NCI-H2171 treated with DMSO at 0.1 percent for 48 hours (cell line): ENCODE measurements at regions not wholly inside any gene's neighbourhood (a gene's known extent, or its start where the extent isn't known, plus 50 kb on each side); places are given as distances from the start of the nearest gene placed in this dataset.

Source experiments
- DNase-seq: peaks from one replicate; lab custom pipeline; 2025; lab: John Stamatoyannopoulos, UW

DNA sequence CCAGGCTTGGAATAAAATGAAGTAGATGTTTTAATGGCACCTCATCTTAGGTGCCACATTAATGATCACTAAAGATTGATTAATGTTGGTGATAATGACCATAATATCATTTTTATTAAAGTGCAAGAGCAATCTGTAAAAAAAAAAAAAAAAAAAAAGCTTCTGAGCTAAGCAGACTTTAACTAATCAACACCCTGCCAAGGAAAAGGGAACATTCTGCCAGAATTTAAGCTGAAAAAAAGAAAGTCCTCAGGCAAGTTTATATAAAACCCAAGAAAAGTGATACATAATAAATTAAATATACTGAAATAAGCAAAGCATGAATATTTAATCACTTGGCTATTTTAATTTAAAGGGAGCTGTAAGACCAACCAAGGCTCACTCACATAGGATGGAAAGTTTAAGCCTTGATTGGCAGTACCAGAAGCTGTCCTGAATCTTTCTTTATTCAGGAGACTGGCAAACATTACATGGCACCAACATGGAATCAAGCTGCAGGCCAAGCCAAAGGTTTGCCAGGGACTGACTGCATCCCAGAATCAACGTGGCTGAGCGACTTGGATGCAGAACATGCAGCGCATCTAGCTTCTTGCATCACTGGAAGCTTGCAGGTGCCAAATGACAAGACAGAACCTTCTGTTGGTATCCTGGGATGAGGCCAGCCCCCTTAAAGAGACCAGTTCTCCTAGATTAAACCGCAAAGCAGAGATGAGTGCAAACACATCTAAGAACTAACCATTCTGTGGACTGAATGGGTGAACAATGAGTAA, 413.6 kb downstream of the ENC1 start:
- DNase-seq, result no peak

DNA sequence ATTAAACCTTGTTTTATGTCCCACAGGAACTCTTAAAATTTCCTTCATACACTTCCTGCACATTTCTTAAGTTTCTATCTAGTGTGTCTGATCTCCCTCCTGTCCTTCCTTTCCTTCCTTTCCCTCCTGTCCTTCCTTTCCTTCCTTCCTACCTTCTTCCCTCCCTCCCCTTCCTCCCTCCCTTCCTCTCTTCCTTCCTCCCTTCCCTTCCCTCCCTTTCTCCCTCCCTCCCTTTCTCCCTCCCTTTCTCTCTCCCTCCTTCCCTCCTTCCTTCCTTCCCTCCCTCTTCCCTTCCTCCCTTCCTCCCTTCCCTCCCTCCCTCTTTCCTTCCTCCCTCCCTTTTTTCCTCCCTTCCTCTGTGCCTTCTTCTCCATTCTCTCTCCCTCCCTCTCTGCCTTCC, 414.9 kb downstream of the ENC1 start:
- no peak for DNase-seq

DNA sequence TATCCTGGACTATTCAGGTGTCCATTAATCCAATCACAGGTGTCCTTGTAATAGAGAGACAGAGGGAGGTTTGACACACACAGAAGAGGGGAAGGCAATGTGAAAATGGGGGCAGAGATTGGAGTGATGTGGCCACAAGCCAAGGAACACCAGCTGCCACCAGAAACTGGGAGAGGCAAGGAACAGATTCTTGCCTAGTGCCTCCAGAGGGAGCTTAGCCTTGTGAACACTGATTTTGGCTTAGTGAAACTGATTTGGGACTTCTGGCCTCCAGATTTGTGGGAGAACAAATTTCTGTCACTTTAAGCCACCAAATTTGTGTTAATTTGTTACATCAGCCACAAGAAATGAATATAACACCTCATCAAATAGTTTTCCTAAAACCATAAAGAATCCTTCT, 416.2 kb downstream of the ENC1 start:
- DNase-seq, result peak; percentile 43

DNA sequence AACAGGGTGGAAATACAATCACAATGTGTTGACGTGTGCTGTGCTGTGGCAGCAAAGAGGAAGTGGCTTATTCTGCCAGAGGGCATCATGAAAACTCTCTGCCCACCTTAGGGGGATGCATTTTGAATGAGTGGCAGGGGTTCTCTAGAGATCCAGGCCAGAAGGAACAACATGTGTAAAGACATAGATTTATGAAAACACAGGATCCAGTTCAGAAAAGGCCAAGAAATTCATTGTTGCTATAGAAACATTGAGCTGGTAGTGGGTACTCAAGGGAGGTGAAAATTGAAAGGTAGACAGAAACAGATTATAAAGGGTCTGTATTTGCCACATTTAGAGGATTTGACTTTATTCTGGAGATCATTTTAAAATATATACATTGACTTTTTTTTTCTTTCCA, 417.7 kb downstream of the ENC1 start:
- no peak for DNase-seq

DNA sequence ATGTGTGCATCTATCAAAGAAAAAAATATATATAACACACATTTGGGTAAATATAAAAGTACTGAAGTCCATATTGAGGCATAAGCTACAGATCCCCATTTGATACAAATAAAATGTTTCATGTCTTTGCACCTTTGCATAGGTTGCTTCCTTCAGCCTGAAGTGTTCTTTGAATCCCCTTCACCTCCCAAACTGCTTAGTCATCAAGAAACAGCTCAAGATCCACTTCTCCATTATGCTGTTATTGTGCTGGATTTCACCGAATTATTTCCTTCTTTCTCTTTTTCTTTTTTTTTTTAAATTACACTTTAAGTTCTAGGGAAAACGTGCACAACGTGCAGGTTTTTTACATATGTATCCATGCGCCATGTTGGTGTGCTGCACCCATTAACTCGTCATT, 419.1 kb downstream of the ENC1 start:
- DNase-seq, result no peak

DNA sequence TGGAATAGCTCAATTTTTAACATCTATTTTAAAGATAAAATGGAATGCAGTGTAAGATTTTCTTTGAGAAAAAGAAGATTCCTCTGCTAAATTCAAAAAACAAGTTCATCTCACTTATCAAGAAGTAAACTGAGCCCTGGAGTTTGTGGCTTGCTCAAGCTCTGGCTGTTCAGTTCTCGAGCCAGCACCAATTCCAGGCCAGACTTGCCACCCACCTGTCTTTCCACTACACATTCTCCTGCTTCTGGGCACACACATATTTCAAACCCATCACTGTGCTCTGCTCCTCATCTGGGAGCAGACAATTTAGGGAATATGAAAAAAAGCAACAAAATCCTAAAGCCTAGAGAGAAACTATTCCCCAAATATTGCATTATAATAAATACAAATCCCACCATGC, 424.5 kb downstream of the ENC1 start:
- DNase-seq, result no peak

DNA sequence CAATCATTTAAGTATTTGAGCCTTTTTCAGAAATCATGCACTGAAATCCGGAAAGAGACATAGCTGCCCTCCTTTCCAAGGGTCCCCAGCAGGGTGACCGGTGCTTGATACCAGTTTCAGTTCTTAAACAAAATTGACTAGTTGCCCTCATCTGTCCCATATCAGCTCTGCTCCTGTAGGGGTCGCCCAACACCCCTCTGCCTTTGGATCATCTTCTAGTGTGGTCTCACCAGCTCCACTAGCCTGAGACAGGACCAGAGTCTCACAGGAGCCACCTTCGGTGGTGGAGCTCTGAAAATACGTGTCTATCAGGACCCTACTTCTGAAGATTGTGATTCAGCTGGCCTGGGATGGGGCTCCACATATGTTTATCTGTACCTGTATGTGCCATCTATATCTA, 428.2 kb downstream of the ENC1 start:
- no peak for DNase-seq

DNA sequence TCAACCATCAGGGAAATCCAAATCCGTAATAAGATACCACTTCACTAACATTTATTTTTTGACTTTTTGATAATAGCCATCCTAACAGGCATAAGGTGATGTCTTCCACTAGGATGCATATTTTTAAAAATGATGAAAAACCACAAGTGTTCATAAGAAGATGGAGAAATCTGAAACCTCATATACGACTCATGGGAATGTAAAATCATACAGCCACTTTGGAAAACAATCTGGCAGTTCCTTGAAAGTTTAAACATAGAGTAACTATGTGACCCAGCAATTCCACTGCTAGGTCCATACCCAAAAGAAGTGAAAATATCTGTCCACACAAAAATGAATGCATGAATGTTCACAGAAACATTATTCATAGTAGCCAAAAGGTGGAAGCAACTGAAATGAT, 431.0 kb downstream of the ENC1 start:
- DNase-seq, result peak; percentile 53

DNA sequence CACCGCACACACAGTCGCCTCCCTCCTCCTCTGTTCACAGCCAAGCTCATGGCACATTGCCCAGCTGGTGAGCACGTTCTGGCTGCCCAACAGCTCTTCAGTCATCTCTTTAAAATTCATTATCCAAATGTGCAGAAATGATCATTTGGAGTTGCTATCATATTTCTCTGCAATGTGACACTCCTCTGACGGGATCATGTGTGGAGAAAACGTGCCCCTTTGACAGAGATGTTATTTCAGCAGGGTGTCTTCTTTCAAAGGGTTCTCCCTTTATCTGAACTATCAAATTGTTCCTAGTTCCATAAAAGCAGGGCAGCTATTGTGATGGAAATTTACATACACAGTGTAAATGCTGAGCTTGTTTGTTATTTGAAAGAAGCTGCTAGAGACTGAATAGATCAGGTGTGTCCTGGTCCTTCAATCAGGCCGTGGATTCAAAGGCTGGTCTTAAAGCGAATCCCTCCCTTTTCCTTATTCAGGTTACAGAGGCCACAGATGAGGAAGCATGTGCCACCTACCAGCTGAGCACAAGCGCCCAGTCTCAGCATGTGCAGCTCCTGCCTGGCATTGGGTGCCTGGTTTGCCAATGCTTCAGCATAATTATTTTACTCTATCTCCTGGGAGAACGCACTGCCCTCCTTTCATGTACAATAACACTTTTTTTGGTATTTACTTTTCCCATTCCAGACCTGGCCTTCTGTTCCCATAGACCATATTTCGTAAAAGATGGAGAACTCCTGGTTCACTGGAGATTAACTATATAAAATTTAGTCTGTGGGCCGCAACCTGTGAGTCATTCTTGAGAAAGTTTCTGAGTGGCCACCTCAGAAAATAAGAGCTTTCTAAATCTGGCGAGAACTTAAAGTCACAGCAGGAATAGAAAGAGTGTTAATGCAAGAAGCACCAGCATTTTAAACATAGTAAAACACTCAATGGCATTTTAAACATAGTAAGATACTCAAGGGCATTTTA, 433.7 kb downstream of the ENC1 start:
- peak; percentile 95 for DNase-seq

DNA sequence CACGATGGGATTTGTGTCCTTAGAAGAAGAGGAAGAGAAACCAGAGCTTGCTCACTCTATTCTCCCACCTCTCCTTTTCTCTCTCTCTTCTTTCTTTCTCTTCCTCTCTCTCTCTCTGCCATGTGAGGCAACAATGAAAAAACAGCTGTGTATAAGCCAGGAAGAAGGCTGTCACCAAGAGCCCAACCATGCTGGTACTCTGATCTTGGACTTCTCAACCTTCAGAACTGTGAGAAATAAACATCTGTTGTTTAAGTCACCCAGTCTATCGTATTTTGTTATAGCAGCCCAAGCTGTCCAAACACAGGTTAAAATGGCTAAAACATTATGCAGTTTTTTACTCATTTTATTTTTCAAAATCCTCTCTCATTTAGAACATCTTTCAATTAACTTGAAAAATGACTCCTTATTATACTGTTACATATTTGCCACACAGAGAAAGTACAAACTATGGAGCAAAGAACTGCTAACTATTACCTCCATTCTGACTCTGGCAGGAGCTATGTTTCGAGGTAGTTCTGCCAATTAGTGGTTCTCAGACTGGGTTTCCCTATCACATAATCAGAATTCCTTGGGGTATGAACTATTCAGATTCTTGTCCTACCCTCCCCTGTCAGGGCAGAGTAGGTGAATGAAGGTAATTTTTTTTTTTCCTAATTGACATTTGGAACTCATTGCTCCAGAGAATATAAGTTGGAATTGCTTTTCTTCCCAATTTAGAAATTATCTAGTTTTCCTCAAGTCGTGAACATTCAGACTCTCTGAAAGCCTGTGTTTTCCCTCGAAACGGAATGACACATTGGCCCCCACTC, 434.6 kb downstream of the ENC1 start:
- peak; percentile 76 for DNase-seq

DNA sequence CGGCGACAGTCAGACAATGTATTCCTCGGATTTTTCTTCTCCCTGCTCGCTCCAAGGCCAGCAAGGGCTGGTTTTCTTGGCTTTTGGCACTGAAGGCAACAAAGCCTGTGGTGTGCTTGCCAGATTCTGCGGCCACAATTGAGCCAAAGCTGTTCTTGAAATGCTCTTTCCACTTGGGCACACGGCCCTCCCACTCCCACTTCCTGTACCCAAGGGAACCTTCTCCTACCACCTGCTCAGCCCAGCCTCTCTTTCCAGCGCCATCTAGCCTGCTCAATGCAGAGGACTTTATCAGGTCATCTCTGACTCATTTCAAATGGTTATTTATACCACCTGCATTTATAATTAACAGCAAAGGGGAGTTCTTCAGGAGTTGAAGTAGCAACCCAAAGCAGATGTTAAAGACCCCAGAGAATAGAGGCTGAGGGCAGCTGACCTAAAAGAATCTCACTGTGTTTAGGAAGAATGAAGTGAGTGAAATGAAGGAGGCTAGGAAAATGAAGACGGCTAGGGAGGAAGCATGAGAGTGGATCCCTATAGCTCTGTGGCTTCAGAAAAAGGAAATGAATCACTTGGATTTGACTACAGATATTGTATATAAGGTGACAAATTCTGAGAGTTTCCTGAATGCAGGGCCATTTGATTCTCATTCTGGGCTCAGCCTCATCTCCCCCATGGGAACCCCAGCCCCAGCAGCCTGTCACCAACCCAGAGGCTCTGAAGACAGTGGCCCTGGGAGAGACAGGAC, 439.0 kb downstream of the ENC1 start:
- peak; percentile 20 for DNase-seq

DNA sequence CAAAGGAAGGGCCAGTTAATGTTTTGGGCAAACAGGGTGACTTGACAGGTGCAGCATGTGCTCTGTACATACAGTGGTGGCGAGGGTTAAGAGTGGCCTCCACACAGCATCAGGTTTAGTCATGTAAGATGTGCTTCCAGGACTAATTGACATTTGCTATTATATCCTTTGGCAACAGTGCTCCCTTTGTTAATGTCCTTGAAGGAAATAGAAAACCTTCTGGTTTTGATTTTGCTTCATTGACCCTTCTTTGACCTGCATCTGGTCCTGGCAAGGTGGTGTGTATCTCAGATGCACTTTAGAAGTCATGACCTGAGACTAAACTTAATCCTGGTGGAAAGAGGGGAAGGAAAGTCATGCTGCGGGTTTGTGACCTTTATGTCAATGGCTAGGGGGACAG, 440.0 kb downstream of the ENC1 start:
- DNase-seq, result peak; percentile 8

DNA sequence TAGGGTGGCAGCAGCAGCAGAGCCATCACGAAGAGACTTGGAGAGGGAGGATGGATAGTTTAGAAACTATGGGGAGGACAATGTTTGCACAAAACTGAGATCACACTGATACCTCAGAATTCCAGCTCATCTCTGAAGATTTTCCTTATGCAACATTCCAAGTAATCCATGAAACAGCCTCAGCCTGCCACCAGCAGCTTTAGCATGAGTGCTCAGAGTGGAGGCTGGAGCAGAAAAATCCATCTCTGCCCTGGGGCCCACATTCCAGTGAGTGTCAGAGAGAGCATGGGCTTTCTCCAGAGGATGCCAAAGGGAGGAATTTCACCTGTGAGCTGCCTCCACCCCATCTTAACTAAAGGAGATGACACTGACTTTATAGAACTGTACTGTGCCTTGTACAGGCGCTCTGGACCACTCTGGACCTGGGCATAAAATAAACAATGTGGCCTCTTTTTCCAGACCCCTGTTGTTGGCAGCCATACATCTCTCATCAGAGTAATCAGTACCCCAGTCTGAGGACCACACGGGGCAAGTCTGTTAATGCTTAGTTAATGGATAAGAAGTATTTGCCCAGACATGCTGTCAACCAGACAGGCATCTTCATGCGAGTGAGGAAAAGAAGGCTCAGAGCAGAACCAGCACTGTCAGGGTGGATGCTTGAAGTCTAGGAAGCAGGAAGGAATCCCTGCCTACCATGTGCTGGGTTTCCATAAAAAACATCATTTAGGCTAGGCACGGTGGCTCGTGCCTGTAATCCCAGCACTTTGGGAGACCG, 440.9 kb downstream of the ENC1 start:
- no peak for DNase-seq

DNA sequence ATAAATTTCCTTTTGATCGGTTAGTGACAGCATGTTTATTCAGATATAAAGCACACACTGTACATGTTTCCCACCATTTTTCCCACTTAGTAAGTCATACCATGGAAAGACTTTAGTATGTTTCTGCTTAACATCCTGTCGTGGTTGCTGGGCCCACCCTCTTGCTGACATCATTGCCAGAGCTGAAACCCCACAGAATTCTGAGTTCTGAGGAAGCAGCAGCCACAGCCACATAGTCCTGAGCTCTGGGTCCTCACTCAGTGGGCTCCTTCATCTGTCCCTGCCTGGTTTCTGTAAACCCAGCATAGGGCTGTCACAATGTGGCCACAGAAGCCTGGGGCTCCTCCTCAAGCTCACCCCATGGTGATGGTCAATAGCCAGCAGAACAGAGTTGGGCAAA, 441.5 kb downstream of the ENC1 start:
- DNase-seq, result no peak

DNA sequence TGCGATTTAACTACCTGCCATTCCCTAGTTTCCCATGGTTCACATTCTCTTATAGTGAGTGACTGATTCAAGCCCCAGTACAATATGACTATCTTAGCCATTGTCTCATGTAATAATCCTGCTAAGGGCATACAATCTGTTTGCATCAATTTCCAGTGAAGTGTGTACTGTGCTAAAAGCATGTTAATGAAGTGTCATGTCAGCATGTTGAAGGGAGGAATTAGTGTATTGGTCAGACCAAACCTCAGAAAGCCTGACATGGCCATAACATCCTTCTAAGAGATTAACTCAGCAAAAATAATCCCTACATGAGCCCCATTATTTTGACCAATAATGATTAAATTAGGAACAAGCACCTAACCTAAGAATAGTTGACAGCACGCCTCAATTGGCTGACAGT, 442.4 kb downstream of the ENC1 start:
- no peak for DNase-seq

DNA sequence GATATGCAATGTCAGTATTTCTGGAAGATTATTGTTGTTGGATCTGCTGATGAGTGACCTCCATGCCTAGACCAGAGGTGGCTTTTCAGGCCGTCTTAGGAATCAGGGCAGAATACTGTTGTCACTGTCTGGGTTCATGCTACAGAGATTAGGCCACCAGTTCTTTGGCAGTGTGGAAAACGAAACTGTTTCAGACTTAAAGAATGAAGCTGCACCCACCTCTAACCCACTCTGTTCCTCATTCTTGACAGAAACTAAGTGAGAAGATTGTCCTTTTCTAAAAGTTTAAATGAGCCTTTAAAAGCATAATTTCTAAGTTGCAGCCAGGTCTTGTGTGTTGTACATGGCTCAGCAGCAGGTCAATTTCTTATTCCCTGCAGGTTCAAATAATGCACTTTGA, 444.3 kb downstream of the ENC1 start:
- no peak for DNase-seq

DNA sequence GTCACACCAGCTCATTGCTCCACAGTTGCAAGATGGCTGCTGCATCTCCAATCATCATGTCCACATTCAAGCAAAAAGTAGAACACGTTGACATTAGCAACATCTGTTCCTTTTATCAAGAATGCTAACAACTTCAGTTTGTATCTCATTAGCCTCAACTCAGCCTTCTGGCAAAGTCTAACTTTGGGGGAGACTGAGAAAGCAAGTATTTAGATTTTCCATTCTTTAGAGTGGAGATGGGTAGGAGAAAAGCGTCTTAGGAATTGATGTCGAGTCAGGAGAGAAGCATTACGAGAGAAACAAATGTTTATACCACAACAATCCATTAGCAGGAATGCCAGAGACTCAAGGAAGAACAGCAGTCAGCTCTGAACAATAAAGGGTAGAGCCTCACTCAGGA, 446.3 kb downstream of the ENC1 start:
- no peak for DNase-seq

DNA sequence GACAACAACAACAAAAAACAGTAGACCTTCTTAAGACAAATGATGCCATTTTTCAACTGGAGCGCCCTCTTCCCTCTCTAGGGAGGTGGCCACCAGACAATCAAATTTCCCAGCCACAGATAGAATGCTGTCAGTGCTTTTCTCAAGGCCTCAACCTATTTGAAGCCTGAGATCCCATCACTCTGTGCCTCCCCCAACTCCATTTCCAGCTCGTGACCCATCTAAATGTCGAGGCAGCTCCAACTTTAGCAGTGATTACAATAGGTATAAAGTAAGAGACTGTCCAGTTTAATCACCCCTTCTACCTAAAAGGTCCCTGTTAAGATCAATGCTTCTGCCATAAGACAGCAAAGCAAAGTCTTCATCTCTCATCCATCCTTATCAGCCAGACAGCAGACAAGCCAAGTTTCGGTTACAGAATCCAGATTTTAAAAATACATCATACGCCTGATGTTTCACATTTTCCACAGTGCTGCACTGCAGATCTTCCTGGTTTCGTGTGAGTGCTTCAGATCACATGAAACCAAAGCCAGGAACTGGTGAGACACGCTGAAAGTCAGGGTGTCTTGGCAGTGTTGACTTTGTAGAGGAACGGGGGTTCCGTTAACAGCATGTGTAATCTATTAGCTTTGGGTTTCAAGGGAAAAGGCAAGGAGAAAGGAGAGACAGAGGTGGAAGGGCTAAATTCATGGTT, 447.8 kb downstream of the ENC1 start:
- no peak for DNase-seq

DNA sequence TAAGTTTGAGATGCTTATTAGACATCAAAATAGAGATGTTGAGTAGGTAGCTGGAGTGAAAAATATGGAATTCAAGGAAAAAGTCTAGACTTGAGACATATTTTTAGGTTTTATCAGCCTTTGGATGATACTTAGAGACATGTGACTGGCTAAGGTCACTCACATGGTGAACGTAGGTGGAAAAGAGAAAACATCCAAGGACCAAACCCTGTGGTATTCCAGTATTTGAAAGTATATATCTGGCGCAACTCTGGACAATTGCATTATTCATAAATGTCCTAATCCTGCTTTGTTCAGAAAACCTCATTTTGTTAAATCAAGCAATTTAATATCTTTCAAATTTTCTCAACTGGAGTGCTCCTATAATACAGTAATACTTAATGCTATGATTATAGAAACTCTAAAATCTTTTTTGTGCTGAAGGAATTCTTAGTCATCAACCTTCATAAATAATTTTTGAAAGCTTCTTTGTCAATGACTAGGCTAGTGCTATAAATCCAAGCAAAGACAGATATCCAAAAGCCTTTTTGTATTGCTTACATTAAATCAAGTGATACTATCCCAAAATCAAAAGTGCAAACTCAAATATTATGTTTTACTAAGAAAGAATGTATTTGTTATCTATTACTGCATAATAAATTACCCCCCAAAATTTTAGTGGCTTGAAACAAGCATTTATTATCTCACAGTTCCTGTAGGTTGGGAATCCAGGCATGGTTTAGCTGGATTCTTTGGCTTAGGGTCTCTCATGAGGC, 452.0 kb downstream of the ENC1 start:
- DNase-seq, result no peak

DNA sequence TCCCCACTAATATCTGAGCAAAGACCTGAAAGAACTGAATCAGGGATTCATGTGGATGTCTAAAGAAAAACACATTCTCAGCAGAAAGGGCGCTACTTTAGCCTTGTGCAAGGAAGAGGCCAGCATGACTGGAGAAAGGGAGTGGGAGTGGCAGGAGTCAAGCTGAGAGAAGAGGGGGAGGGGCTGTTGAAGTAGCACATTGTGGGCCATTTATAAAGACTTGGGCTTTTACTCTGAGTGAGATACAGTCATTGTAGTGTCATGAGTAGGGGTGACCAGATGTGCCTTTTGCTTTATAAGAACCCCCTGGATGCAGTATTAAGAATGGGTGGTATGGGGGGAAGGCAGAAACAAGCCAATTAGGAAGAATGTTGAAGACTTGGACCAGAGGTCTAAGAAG, 452.8 kb downstream of the ENC1 start:
- no peak for DNase-seq
